ENCODE measurements at regions not wholly inside any gene's neighbourhood (a gene's known extent, or its start where the extent isn't known, plus 50 kb on each side); places are given as distances from the start of the nearest gene placed in this dataset.
A peak's percentile ranks its signal among the peaks of the same experiment; 100 is the strongest.

DNA sequence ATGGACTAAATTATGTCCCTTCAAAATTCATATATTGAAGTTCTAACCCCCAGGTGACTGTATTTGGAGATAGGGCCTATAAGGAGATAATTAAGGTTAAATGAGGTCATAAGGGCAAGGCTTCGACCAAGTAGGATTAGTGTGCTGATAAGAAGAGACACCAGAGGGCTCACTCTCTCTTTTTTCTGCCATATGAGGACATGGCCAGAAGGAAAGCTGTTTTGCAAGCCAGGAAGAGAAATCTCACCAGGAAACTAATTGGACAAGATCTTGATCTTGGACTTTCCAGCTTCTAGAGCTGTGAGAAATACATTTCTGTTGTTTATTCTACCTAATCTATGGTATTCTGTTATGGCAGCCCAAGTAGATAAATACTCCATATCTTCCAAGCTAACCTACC, 503.6 kb upstream of the NAALADL2 start:
- 13% methylated on average over 1 of the region's 1 CpG for WGBS
- H3K27me3 ChIP-seq (ENCODE audit: control insufficient read depth in 4 of 4, insufficient read depth in 4 of 4, low read length in 3 of 4): no peaks in the 10 kb centered on the region
- no peak overlapping the region for H3K9ac ChIP-seq (ENCODE audit: low read depth in 1 of 2, low read length in 2 of 2)
- TF ChIP-seq YY1 (IDR thresholded peaks at IDR 0.05) (no peak), RAD21 (IDR thresholded peaks at IDR 0.05) (peak; percentile 41 to 59)
- no peak overlapping the region for H3K4me3 ChIP-seq (ENCODE audit: low read depth in 1 of 3, low read length in 3 of 3)
- no peak for DNase-seq (ENCODE audit: low spot score)
- H3K9me3 ChIP-seq (ENCODE audit: control insufficient read depth in 4 of 4, low read length in 3 of 4): no peaks in the 10 kb centered on the region
- no peaks in the 10 kb centered on the region for H3K36me3 ChIP-seq (ENCODE audit: control insufficient read depth in 4 of 4, insufficient read depth in 3 of 4, low read depth in 1 of 4, low read length in 3 of 4)
- H3K4me1 ChIP-seq (ENCODE audit: control insufficient read depth in 4 of 4, insufficient read depth in 4 of 4, low read length in 3 of 4): no peaks in the 10 kb centered on the region
- no peak overlapping the region for H3K27ac ChIP-seq (ENCODE audit: low read depth in 1 of 2, low read length in 2 of 2)

DNA sequence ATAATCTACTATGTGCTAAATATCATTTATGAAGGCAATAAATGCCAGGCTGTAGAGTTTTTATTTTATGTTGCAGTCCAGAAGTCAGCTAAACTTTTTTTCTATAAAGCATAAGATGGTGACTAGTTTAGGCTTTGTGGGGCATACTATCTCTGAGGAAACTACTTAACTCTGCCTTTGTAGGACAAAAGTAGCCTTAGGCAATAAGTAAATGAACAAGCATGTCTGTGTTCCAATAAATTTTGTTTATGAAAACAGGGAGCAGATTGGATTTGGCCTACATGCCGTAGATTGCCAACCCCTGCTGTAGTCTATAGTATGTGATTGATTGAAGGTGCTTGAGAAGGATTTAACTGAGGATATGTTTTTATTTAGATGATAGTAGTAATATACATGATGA, 502.5 kb upstream of the NAALADL2 start:
- DNase-seq (ENCODE audit: low spot score): no peak
- Histone ChIP-seq H3K9ac (ENCODE audit: low read depth in 1 of 2, low read length in 2 of 2) (no peak overlapping the region), H3K4me3 (ENCODE audit: low read depth in 1 of 3, low read length in 3 of 3) (no peak overlapping the region), H3K4me1 (ENCODE audit: control insufficient read depth in 4 of 4, insufficient read depth in 4 of 4, low read length in 3 of 4) (no peaks in the 10 kb centered on the region), H3K27ac (ENCODE audit: low read depth in 1 of 2, low read length in 2 of 2) (no peak overlapping the region), H3K27me3 (ENCODE audit: control insufficient read depth in 4 of 4, insufficient read depth in 4 of 4, low read length in 3 of 4) (no peaks in the 10 kb centered on the region), H3K9me3 (ENCODE audit: control insufficient read depth in 4 of 4, low read length in 3 of 4) (no peaks in the 10 kb centered on the region), H3K36me3 (ENCODE audit: control insufficient read depth in 4 of 4, insufficient read depth in 3 of 4, low read depth in 1 of 4, low read length in 3 of 4) (no peaks in the 10 kb centered on the region)
- TF ChIP-seq HNF4G (IDR thresholded peaks at IDR 0.05) (no peak), GABPA (IDR thresholded peaks at IDR 0.05 in 1 of 2, conservative IDR thresholded peaks at IDR 0.05 in 1 of 2) (no peak), RAD21 (IDR thresholded peaks at IDR 0.05) (no peak), TAF1 (conservative IDR thresholded peaks at IDR 0.05) (no peak), SP1 (IDR thresholded peaks at IDR 0.05) (no peak), RXRA (IDR thresholded peaks at IDR 0.05) (no peak), FOXA1 (IDR thresholded peaks at IDR 0.05) (no peak), YY1 (IDR thresholded peaks at IDR 0.05) (no peak), JUND (IDR thresholded peaks at IDR 0.05) (no peak), NR2F2 (IDR thresholded peaks at IDR 0.05) (no peak), EGR1 (IDR thresholded peaks at IDR 0.05; ENCODE audit: low read depth in 2 of 2) (no peak), HNF4A (conservative IDR thresholded peaks at IDR 0.05) (no peak)
- TF ChIP-seq, protein P1, sequence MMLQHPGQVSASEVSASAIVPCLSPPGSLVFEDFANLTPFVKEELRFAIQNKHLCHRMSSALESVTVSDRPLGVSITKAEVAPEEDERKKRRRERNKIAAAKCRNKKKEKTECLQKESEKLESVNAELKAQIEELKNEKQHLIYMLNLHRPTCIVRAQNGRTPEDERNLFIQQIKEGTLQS (IDR thresholded peaks at IDR 0.05): no peak
- TF ChIP-seq, protein P2, sequence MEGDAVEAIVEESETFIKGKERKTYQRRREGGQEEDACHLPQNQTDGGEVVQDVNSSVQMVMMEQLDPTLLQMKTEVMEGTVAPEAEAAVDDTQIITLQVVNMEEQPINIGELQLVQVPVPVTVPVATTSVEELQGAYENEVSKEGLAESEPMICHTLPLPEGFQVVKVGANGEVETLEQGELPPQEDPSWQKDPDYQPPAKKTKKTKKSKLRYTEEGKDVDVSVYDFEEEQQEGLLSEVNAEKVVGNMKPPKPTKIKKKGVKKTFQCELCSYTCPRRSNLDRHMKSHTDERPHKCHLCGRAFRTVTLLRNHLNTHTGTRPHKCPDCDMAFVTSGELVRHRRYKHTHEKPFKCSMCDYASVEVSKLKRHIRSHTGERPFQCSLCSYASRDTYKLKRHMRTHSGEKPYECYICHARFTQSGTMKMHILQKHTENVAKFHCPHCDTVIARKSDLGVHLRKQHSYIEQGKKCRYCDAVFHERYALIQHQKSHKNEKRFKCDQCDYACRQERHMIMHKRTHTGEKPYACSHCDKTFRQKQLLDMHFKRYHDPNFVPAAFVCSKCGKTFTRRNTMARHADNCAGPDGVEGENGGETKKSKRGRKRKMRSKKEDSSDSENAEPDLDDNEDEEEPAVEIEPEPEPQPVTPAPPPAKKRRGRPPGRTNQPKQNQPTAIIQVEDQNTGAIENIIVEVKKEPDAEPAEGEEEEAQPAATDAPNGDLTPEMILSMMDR (IDR thresholded peaks at IDR 0.05; ENCODE audit: low read depth, low read length, missing input control): no peak
- TF ChIP-seq, protein P3, sequence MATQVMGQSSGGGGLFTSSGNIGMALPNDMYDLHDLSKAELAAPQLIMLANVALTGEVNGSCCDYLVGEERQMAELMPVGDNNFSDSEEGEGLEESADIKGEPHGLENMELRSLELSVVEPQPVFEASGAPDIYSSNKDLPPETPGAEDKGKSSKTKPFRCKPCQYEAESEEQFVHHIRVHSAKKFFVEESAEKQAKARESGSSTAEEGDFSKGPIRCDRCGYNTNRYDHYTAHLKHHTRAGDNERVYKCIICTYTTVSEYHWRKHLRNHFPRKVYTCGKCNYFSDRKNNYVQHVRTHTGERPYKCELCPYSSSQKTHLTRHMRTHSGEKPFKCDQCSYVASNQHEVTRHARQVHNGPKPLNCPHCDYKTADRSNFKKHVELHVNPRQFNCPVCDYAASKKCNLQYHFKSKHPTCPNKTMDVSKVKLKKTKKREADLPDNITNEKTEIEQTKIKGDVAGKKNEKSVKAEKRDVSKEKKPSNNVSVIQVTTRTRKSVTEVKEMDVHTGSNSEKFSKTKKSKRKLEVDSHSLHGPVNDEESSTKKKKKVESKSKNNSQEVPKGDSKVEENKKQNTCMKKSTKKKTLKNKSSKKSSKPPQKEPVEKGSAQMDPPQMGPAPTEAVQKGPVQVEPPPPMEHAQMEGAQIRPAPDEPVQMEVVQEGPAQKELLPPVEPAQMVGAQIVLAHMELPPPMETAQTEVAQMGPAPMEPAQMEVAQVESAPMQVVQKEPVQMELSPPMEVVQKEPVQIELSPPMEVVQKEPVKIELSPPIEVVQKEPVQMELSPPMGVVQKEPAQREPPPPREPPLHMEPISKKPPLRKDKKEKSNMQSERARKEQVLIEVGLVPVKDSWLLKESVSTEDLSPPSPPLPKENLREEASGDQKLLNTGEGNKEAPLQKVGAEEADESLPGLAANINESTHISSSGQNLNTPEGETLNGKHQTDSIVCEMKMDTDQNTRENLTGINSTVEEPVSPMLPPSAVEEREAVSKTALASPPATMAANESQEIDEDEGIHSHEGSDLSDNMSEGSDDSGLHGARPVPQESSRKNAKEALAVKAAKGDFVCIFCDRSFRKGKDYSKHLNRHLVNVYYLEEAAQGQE (IDR thresholded peaks at IDR 0.05): no peak
- TF ChIP-seq, protein P4, sequence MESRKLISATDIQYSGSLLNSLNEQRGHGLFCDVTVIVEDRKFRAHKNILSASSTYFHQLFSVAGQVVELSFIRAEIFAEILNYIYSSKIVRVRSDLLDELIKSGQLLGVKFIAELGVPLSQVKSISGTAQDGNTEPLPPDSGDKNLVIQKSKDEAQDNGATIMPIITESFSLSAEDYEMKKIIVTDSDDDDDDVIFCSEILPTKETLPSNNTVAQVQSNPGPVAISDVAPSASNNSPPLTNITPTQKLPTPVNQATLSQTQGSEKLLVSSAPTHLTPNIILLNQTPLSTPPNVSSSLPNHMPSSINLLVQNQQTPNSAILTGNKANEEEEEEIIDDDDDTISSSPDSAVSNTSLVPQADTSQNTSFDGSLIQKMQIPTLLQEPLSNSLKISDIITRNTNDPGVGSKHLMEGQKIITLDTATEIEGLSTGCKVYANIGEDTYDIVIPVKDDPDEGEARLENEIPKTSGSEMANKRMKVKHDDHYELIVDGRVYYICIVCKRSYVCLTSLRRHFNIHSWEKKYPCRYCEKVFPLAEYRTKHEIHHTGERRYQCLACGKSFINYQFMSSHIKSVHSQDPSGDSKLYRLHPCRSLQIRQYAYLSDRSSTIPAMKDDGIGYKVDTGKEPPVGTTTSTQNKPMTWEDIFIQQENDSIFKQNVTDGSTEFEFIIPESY (IDR thresholded peaks at IDR 0.05): no peak
- TF ChIP-seq, protein P5, sequence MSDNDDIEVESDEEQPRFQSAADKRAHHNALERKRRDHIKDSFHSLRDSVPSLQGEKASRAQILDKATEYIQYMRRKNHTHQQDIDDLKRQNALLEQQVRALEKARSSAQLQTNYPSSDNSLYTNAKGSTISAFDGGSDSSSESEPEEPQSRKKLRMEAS (IDR thresholded peaks at IDR 0.05): no peak
- WGBS: 87% methylated on average over 1 of the region's 1 CpG
